ENCODE measurements at regions not wholly inside any gene's neighbourhood (a gene's known extent, or its start where the extent isn't known, plus 50 kb on each side); places are given as distances from the start of the nearest gene placed in this dataset.
"Not testable (repeated sequence)": the region's sequence is repeated elsewhere in the genome, so short reads cannot be mapped to it uniquely, and the experiment has no call there.

DNA sequence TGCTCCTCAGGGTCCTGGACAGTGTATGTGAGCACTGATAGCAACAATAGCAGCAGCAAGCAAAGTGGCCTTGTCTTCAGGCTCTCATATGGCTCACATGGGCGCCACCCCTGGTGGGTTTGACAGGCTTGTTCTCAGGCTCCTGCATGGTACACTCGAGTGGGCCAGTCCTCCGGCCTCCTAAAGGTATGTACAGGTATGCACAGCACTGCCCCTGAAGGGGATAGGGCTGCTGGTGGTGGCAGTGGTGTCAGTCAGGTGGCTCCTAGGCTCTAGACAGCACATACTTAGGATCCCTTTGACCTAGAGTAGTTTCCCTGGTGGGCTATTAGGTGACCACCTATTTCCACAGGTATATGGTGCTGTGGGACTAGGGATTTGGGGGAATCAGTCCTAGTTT lies 79.8 kb downstream of the LGALS9B start:
- DNase-seq (ENCODE audit: low read depth, low spot score); in situ Hi-C loops (cut with HindIII; ENCODE audit: low pct_unique_long_range_greater_than_20kb, low sequenced_read_pairs): not testable (repeated sequence)

DNA sequence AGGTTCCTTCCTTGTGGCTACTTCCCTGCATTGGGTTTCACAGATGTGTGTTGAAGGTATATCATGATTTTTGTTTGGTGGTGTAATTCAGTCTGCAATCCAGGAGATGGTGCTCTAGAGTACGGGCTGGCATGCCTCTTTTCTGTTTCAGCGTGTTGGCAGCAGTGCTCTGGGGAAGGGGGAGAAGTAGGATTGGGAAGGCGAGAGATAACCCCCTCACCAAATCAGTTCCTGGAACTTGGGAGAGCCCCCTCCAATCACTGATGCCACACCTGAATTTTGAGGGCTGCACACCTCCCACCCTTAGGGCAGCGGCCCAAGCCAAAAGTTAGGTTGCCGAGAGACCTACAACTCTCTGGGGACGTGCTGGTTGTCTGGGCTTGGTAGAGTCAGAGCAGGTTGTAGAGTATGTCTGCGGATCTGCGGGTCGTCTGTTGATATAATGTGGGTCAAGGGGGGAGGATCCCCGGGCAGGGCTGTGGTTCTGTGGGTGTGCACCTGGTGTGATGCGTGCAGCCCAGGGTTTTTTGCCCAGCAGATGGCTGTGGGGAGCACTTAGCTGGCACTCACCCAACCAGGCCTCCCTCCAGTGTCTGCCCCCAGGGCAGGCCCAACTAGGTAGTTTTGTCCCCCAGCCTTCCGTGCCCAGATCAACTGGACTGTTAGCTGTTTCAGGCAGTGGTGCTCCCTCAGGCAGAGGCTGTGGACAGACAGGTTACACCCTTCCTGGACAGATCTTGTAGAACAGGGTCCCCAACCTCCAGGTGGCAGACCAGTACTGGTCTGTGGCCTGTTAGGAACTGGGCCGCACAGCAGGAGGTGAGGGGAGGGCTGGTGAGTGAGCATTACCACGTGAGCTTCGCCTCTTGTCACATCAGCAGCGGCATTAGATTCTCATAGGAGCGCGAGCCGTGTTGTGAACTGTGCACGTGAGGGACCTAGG lies 85.7 kb downstream of the LGALS9B start:
- peak; percentile 61 for DNase-seq (ENCODE audit: low read depth, low spot score)
- in situ Hi-C loops (cut with HindIII; ENCODE audit: low pct_unique_long_range_greater_than_20kb, low sequenced_read_pairs): not testable (repeated sequence)

- in situ Hi-C loops (cut with HindIII; ENCODE audit: low pct_unique_long_range_greater_than_20kb, low sequenced_read_pairs); DNase-seq (ENCODE audit: low read depth, low spot score): not testable (repeated sequence)
Observed at GRCh38 chr17:20380625-20381024, 86.7 kb downstream of the LGALS9B start.

GRCh38 chr17:20379251-20379650 lies 88.1 kb downstream of the LGALS9B start:
- in situ Hi-C loops (cut with HindIII; ENCODE audit: low pct_unique_long_range_greater_than_20kb, low sequenced_read_pairs); DNase-seq (ENCODE audit: low read depth, low spot score): not testable (repeated sequence)

- DNase-seq (ENCODE audit: low read depth, low spot score); in situ Hi-C loops (cut with HindIII; ENCODE audit: low pct_unique_long_range_greater_than_20kb, low sequenced_read_pairs): not testable (repeated sequence)
Observed at GRCh38 chr17:20376642-20377041, 90.7 kb downstream of the LGALS9B start.

DNA sequence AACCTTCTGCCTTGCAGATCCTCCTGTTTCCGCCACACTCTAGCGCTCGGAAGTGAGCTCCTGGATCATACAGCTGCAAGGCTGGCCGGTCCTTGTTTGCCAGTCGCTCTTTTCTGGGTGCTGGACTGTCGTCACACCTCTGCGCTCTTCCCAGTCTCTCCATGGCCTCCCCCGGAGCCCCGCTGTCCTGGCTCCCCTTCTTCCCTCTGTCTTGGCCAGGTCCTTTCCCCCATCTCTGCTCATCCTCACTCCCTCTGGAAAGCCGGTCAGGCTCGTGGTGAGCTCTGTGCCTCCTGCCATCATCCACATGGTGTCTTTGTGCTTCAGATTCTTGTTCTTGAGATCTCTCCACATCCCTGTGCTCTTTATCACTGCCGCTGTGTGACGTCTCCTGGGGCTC lies 91.6 kb downstream of the LGALS9B start:
- DNase-seq (ENCODE audit: low read depth, low spot score); in situ Hi-C loops (cut with HindIII; ENCODE audit: low pct_unique_long_range_greater_than_20kb, low sequenced_read_pairs): not testable (repeated sequence)

Measured in SK-MEL-5 (cell line).